Stimulated activated CD8-positive, alpha-beta memory T cell treated with anti-CD3 and anti-CD28 coated beads, Interleukin-12 subunit alpha, Interleukin-12 subunit beta, amount 100 ng/mL, for 24 hours (primary cell): ENCODE measurements at regions not wholly inside any gene's neighbourhood (a gene's known extent, or its start where the extent isn't known, plus 50 kb on each side); places are given as distances from the start of the nearest gene placed in this dataset.
"Not testable (repeated sequence)": the region's sequence is repeated elsewhere in the genome, so short reads cannot be mapped to it uniquely, and the experiment has no call there.

Source experiments
- DNase-seq: peaks from one replicate; pipeline ENCODE4 v3.0.0-alpha.2; 2020; ENCODE audit errors: extremely low read depth

- not testable (repeated sequence) for DNase-seq
These were observed 211.3 kb downstream of the CCDC74A start for GRCh38 chr2:131738996-131739434.

- DNase-seq: no peak
These were observed 226.2 kb downstream of the CCDC74A start for GRCh38 chr2:131753640-131754561.

GRCh38 chr2:131754929-131755720, 227.4 kb downstream of the CCDC74A start:
- no peak for DNase-seq

- no peak for DNase-seq
These were observed 228.6 kb downstream of the CCDC74A start for GRCh38 chr2:131756141-131756907.

GRCh38 chr2:131758941-131759340, 231.3 kb downstream of the CCDC74A start:
- DNase-seq: not testable (repeated sequence)

- not testable (repeated sequence) for DNase-seq
These were observed 247.4 kb downstream of the CCDC74A start for GRCh38 chr2:131774955-131775555.

GRCh38 chr2:131775903-131776506, 248.3 kb downstream of the CCDC74A start:
- DNase-seq: not testable (repeated sequence)

- DNase-seq: not testable (repeated sequence)
These were observed 252.8 kb downstream of the CCDC74A start for GRCh38 chr2:131780446-131780845.

GRCh38 chr2:131801210-131801744, 273.6 kb downstream of the CCDC74A start:
- no peak for DNase-seq

- DNase-seq: peak; percentile 55
These were observed 274.2 kb downstream of the CCDC74A start for GRCh38 chr2:131801745-131802350.

GRCh38 chr2:131802351-131802836, 274.7 kb downstream of the CCDC74A start:
- DNase-seq: peak; percentile 8

GRCh38 chr2:131803237-131803636, 275.5 kb downstream of the CCDC74A start:
- DNase-seq: not testable (repeated sequence)

- DNase-seq: not testable (repeated sequence)
These were observed 284.9 kb downstream of the CCDC74A start for GRCh38 chr2:131812605-131813004.

- not testable (repeated sequence) for DNase-seq
These were observed 285.7 kb downstream of the CCDC74A start for GRCh38 chr2:131813378-131813777.

- DNase-seq: not testable (repeated sequence)
These were observed 290.7 kb downstream of the CCDC74A start for GRCh38 chr2:131818267-131818973.

- DNase-seq: not testable (repeated sequence)
These were observed 294.6 kb downstream of the CCDC74A start for GRCh38 chr2:131822237-131822721.

GRCh38 chr2:131823058-131823457, 295.4 kb downstream of the CCDC74A start:
- not testable (repeated sequence) for DNase-seq

GRCh38 chr2:131824986-131825385, 297.3 kb downstream of the CCDC74A start:
- not testable (repeated sequence) for DNase-seq
